Liver (tissue), 7 donors: ENCODE measurements at regions not wholly inside any gene's neighbourhood (a gene's known extent, or its start where the extent isn't known, plus 50 kb on each side); places are given as distances from the start of the nearest gene placed in this dataset.

ENCODE experiments used
- DNase-seq: peaks from one replicate; pipeline ENCODE4 v3.0.0-alpha.2; 2017; ENCODE audit warnings: low spot score
- H3K27ac ChIP-seq, 2 donors: one replicate each; pipeline ENCODE4 v1.7.0; 2013; ENCODE audit warnings: inconsistent platforms in 2 of 2, low read length in 2 of 2, control low read depth in 1 of 2, low read depth in 1 of 2, mild to moderate bottlenecking in 1 of 2
- H3K27me3 ChIP-seq, 4 donors: one replicate each; pipeline versions ENCODE4 v1.6.1 to v1.7.0; 2013; ENCODE audit warnings: low read length in 3 of 4, inconsistent platforms in 1 of 4, mild to moderate bottlenecking in 1 of 4, moderate library complexity in 1 of 4; ENCODE audit not compliant: control insufficient read depth in 4 of 4, insufficient read depth in 4 of 4
- H3K36me3 ChIP-seq, 4 donors: one replicate each; pipeline versions ENCODE4 v1.6.1 to v1.7.0; 2013; ENCODE audit warnings: low read length in 3 of 4, mild to moderate bottlenecking in 3 of 4, low read depth in 1 of 4, moderate library complexity in 1 of 4; ENCODE audit not compliant: control insufficient read depth in 4 of 4, insufficient read depth in 3 of 4
- H3K4me1 ChIP-seq, 4 donors: one replicate each; pipeline versions ENCODE4 v1.6.1 to v1.7.0; 2013; ENCODE audit warnings: low read length in 3 of 4, mild to moderate bottlenecking in 3 of 4, moderate library complexity in 1 of 4; ENCODE audit not compliant: control insufficient read depth in 4 of 4, insufficient read depth in 4 of 4
- H3K4me3 ChIP-seq, 3 donors: one replicate each; pipeline versions ENCODE4 v1.6.1 to v1.7.0; 2013; ENCODE audit warnings: low read length in 3 of 3, control low read depth in 1 of 3, low read depth in 1 of 3, mild to moderate bottlenecking in 1 of 3
- H3K9ac ChIP-seq, 2 donors: one replicate each; pipeline ENCODE4 v1.7.0; 2013; ENCODE audit warnings: low read length in 2 of 2, mild to moderate bottlenecking in 2 of 2, moderate library complexity in 2 of 2, control low read depth in 1 of 2, low read depth in 1 of 2
- H3K9me3 ChIP-seq, 4 donors: one replicate each; pipeline versions ENCODE4 v1.6.1 to v1.7.0; 2013; ENCODE audit warnings: low read length in 3 of 4; ENCODE audit not compliant: control insufficient read depth in 4 of 4
- EGR1 ChIP-seq, 2 donors: IDR thresholded peaks; 2 replicates each; pipeline ENCODE4 v1.6.1; 2016 to 2018; ENCODE audit warnings: antibody characterized with exemption in 2 of 2, low read depth in 2 of 2
- FOXA1 ChIP-seq: IDR thresholded peaks from 2 replicates; pipeline ENCODE4 v1.6.1; 2016; ENCODE audit warnings: antibody characterized with exemption
- FOXA2 ChIP-seq: IDR thresholded peaks from 2 replicates; pipeline ENCODE4 v1.6.1; 2016; ENCODE audit warnings: antibody characterized with exemption
- GABPA ChIP-seq, 2 donors: IDR thresholded peaks in 1 of 2; conservative IDR thresholded peaks in 1 of 2; 2 replicates each; pipeline ENCODE4 v1.6.1; 2016; ENCODE audit warnings: antibody characterized with exemption in 2 of 2, mild to moderate bottlenecking in 1 of 2, moderate library complexity in 1 of 2
- HNF4A ChIP-seq, 2 donors: conservative IDR thresholded peaks; 2 replicates each; pipeline ENCODE4 v1.6.1; 2016; ENCODE audit warnings: antibody characterized with exemption in 2 of 2, mild to moderate bottlenecking in 2 of 2
- JUND ChIP-seq, 2 donors: IDR thresholded peaks; 2 replicates each; pipeline ENCODE4 v1.6.1; 2016; ENCODE audit warnings: antibody characterized with exemption in 2 of 2
- NR2F2 ChIP-seq: IDR thresholded peaks from 2 replicates; pipeline ENCODE4 v1.6.1; 2016; ENCODE audit warnings: antibody characterized with exemption
- RAD21 ChIP-seq, 2 donors: IDR thresholded peaks; 2 replicates each; pipeline ENCODE4 v1.6.1; 2016; ENCODE audit warnings: antibody characterized with exemption in 2 of 2, mild to moderate bottlenecking in 2 of 2
- REST ChIP-seq: IDR thresholded peaks from 2 replicates; pipeline ENCODE4 v1.6.1; 2016; ENCODE audit warnings: antibody characterized with exemption, mild to moderate bottlenecking
- SP1 ChIP-seq: IDR thresholded peaks from 2 replicates; pipeline ENCODE4 v1.6.1; 2018; ENCODE audit warnings: antibody characterized with exemption, mild to moderate bottlenecking
- TAF1 ChIP-seq: conservative IDR thresholded peaks from 2 replicates; pipeline ENCODE4 v1.6.1; 2016; ENCODE audit warnings: antibody characterized with exemption, mild to moderate bottlenecking
- YY1 ChIP-seq: IDR thresholded peaks from 2 replicates; pipeline ENCODE4 v1.6.1; 2016; ENCODE audit warnings: antibody characterized with exemption, mild to moderate bottlenecking
- ZBTB33 ChIP-seq: IDR thresholded peaks from 2 replicates; pipeline ENCODE4 v1.6.1; 2016; ENCODE audit warnings: antibody characterized with exemption
- WGBS: extraction: QIAGEN DNeasy Blood & Tissue Kit; methylation state at CpG from one replicate; pipeline ENCODE4 v1.1.7; 2013; 5-methylcytosine and 5-hydroxymethylcytosine counted together
- TF ChIP-seq, protein P1 (sequence below): IDR thresholded peaks from 2 replicates; pipeline ENCODE4 v1.6.1; 2016; ENCODE audit warnings: antibody characterized with exemption
- TF ChIP-seq, protein P2 (sequence below): IDR thresholded peaks from 2 replicates; pipeline ENCODE4 v1.6.1; 2016; ENCODE audit warnings: antibody characterized with exemption
- donor health status: healthy.
- donor health status: healthy.
- donor health status: healthy.
- donor health status: healthy.

DNA sequence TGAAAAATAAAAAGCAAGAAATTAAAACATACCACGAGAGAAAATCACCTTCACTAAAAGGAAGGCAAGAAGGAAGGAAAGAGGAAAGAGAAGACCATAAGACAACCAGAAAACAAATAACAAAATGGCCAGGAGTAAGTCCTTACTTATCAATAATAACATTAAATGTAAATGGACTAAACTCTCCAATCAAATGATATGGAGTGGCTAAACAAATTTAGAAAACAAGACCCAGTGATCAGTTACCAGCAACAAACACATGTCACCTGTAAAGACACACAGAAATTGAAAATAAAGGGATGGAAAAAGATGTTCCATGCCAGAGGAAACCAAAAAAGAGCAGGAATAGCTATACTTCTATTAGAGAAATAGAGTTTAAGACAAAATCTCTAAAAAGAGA lies 85.0 kb upstream of the SLC38A4 start:
- 91% methylated on average over 1 of the region's 1 CpG for WGBS
- Histone ChIP-seq H3K27me3 (no peaks in the 10 kb centered on the region), H3K4me3 (no peak overlapping the region), H3K36me3 (no peaks in the 10 kb centered on the region), H3K27ac (no peak overlapping the region), H3K4me1 (no peaks in the 10 kb centered on the region), H3K9me3 (peaks cover 0 to 5% (median 0%) of the 10 kb centered on the region in 4 donors), H3K9ac (no peak overlapping the region)
- TF ChIP-seq GABPA (IDR thresholded peaks at IDR 0.05 in 1 of 2, conservative IDR thresholded peaks at IDR 0.05 in 1 of 2): no peak
- no peak for DNase-seq

DNA sequence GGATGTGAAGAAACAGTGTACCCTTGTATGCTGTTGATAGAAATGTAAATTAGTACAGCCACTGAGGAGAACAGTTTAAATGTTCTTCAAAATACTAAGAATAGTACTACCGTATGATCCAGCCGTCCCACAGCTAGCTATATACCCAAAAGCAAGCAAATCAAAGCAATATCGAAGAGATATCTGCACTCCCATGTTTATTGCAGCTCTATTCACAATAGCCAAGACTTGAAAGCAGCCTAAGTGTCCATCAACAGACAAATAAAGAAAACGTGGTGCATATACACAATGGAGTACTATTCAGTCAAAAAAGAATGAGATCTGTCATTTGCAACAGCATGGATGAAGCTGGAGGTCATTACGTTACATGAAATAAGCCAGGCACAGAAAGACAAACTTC lies 88.5 kb upstream of the SLC38A4 start:
- 88% methylated on average over 5 of the region's 5 CpGs for WGBS
- no peak overlapping the region for H3K4me3 ChIP-seq

More for the DNA sequence above, 88.5 kb upstream of the SLC38A4 start:
- peaks cover 0 to 7% (median 0%) of the 10 kb centered on the region in 4 donors for H3K9me3 ChIP-seq
- TF ChIP-seq, protein P1, sequence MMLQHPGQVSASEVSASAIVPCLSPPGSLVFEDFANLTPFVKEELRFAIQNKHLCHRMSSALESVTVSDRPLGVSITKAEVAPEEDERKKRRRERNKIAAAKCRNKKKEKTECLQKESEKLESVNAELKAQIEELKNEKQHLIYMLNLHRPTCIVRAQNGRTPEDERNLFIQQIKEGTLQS: no peak
- TF ChIP-seq GABPA (IDR thresholded peaks at IDR 0.05 in 1 of 2, conservative IDR thresholded peaks at IDR 0.05 in 1 of 2) (no peak), YY1 (no peak), NR2F2 (no peak), EGR1 (IDR thresholded peaks at IDR 0.05; ENCODE audit: low read depth in 2 of 2) (no peak), FOXA2 (no peak), HNF4A (conservative IDR thresholded peaks at IDR 0.05) (no peak), JUND (IDR thresholded peaks at IDR 0.05) (no peak), ZBTB33 (no peak), SP1 (no peak), FOXA1 (no peak), TAF1 (no peak), RAD21 (IDR thresholded peaks at IDR 0.05) (no peak), REST (no peak)
- TF ChIP-seq, protein P2, sequence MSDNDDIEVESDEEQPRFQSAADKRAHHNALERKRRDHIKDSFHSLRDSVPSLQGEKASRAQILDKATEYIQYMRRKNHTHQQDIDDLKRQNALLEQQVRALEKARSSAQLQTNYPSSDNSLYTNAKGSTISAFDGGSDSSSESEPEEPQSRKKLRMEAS: no peak
- no peaks in the 10 kb centered on the region for H3K27me3 ChIP-seq
- no peaks in the 10 kb centered on the region for H3K36me3 ChIP-seq
- no peak overlapping the region for H3K27ac ChIP-seq
- no peak for DNase-seq
- peaks cover 0 to 6% (median 0%) of the 10 kb centered on the region in 4 donors for H3K4me1 ChIP-seq
- H3K9ac ChIP-seq: no peak overlapping the region
